ENCODE measurements at regions not wholly inside any gene's neighbourhood (a gene's known extent, or its start where the extent isn't known, plus 50 kb on each side); places are given as distances from the start of the nearest gene placed in this dataset.

GRCh38 chr7:35856175-35856574 lies 55.3 kb downstream of the SEPTIN7 start:
- H4K91ac ChIP-seq (ENCODE audit: insufficient read depth, low read depth, low read length): no peak overlapping the region
- H3K9ac ChIP-seq (ENCODE audit: low read depth, low read length): no peak overlapping the region
- H3K4me1 ChIP-seq (ENCODE audit: control insufficient read depth, insufficient read depth, low read length): peaks cover 2% of the 10 kb centered on the region
- no peak overlapping the region for H3K4ac ChIP-seq (ENCODE audit: low read depth, low read length)
- H4K8ac ChIP-seq (ENCODE audit: low read depth in 2 of 2, low read length in 2 of 2): no peak overlapping the region
- no peak overlapping the region for H3K18ac ChIP-seq (ENCODE audit: low read depth, low read length)
- no TSS peak for BruUV-seq (replicated peaks)
- peaks cover 5% of the 10 kb centered on the region for H3K36me3 ChIP-seq (ENCODE audit: control insufficient read depth, insufficient read depth, low read length)
- in situ Hi-C loops (cut with MboI; ENCODE audit: low sequenced_read_pairs): no loop called here
- no peak overlapping the region for H3K27ac ChIP-seq (ENCODE audit: insufficient read depth, low read length)
- DNase-seq (no peak), ATAC-seq (ENCODE audit: low read depth) (no peak)
- TF ChIP-seq MAZ (IDR thresholded peaks at IDR 0.05; ENCODE audit: borderline replicate concordance, low read depth, low read length): no peak
- TF ChIP-seq CTCF (conservative IDR thresholded peaks at IDR 0.05; ENCODE audit: low read depth, low read length): no peak
- TF ChIP-seq POLR2A (IDR thresholded peaks at IDR 0.05; ENCODE audit: low read depth, low read length): no peak
- TF ChIP-seq USF2 (IDR thresholded peaks at IDR 0.05; ENCODE audit: low read depth, low read length): no peak
- TF ChIP-seq MXI1 (IDR thresholded peaks at IDR 0.05; ENCODE audit: borderline replicate concordance, low read depth, low read length): no peak
- no peak for TF ChIP-seq ELK1 (IDR thresholded peaks at IDR 0.05; ENCODE audit: borderline replicate concordance, low read depth, low read length)
- H3K9me3 ChIP-seq (ENCODE audit: control insufficient read depth, insufficient read depth, low read length): no peaks in the 10 kb centered on the region
- no peaks in the 10 kb centered on the region for H3K27me3 ChIP-seq (ENCODE audit: control insufficient read depth, insufficient read depth, low read length)
- no peak overlapping the region for H3K4me2 ChIP-seq (ENCODE audit: low read depth, low read length)
- no peak overlapping the region for H2BK20ac ChIP-seq (ENCODE audit: low read depth, low read length)
- no peak overlapping the region for H3K23ac ChIP-seq (ENCODE audit: low read depth, low read length)
- no peak overlapping the region for H2BK120ac ChIP-seq (ENCODE audit: low read depth, low read length)
- no peak overlapping the region for H3K4me3 ChIP-seq (ENCODE audit: insufficient read depth, low read depth, low read length)
- intact Hi-C loops (cut with micrococcal nuclease): loop anchor here (5.0 kb wide), 1 partner anchor 36 kb away; no protein-coding TSS in a partner anchor
- no peak overlapping the region for H2AK5ac ChIP-seq (ENCODE audit: low read depth, low read length)
- no peak overlapping the region for H4K5ac ChIP-seq (ENCODE audit: low read depth, low read length)
- H3K9me1 ChIP-seq (ENCODE audit: insufficient read depth, low read length): peaks cover 4% of the 10 kb centered on the region; the same call in 1 of the 2 replicates
- H2AFZ ChIP-seq (replicated peaks; ENCODE audit: low read length, poor library complexity): no peak overlapping the region
- no peak overlapping the region for H2AK9ac ChIP-seq (replicated peaks; ENCODE audit: low read depth, low read length, poor library complexity)
- WGBS, 2 experiments (ENCODE audit: extremely low coverage in 2 of 2, insufficient read length in 1 of 2): no CpG with 5 or more reads among the region's 4 CpGs
- dilution Hi-C loops (cut with HindIII; ENCODE audit: low sequenced_read_pairs, unreplicated experiment): no loop called here
- POLR2A ChIA-PET (ENCODE audit: unreplicated experiment): no interaction called here
- CTCF ChIA-PET: interaction anchor here (0.7 kb wide), 1 partner anchor 95 kb away, joined by 3 read pairs; no protein-coding TSS in a partner anchor
- no peak overlapping the region for H2BK15ac ChIP-seq (ENCODE audit: low read depth, low read length)
- H3K56ac ChIP-seq (ENCODE audit: extremely low read depth, insufficient read depth, low read length): no peak overlapping the region
- no peak overlapping the region for H3K14ac ChIP-seq (replicated peaks; ENCODE audit: low read depth, low read length)
- no peak overlapping the region for H2BK5ac ChIP-seq (ENCODE audit: low read depth, low read length, poor library complexity, severe bottlenecking)
- H3K79me1 ChIP-seq (ENCODE audit: low read depth in 1 of 2, low read length in 2 of 2): peaks cover 12 to 49% of the 10 kb centered on the region in 2 experiments
- H4K20me1 ChIP-seq (ENCODE audit: insufficient read depth, low read length): peaks cover 35% of the 10 kb centered on the region
